HG02981 (cell line): ENCODE measurements at regions not wholly inside any gene's neighbourhood (a gene's known extent, or its start where the extent isn't known, plus 50 kb on each side); places are given as distances from the start of the nearest gene placed in this dataset.

Source experiments
- ATAC-seq: cut with Tn5 transposase; IDR thresholded peaks from one replicate; pipeline ENCODE4 v1.9.1; 2021; ENCODE audit warnings: mild to moderate bottlenecking, moderate library complexity; ENCODE audit not compliant: unreplicated experiment

DNA sequence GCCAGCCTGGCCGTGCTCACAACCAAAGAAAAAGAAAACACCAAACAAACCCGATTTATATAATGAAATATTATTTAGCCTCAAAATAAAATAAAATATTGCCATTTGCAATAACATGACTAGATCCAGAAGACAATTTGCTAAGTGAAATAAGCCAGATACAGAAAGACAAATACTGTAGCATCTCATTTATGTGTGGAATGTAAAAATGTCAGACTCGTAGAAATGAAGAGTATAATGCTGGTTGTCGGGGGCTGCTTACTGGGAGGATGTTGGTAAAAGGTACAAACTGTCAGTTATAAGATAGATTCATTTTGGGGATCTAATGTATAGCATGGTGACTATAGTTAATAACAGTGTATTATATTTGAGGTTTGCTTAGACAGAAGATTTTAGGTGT, 269.7 kb downstream of the THBS2 start:
- ATAC-seq, result no peak

GRCh38 chr6:168981187-168981586, 272.5 kb downstream of the THBS2 start:
- ATAC-seq, result no peak

GRCh38 chr6:168979254-168979653, 274.4 kb downstream of the THBS2 start:
- ATAC-seq, result no peak

DNA sequence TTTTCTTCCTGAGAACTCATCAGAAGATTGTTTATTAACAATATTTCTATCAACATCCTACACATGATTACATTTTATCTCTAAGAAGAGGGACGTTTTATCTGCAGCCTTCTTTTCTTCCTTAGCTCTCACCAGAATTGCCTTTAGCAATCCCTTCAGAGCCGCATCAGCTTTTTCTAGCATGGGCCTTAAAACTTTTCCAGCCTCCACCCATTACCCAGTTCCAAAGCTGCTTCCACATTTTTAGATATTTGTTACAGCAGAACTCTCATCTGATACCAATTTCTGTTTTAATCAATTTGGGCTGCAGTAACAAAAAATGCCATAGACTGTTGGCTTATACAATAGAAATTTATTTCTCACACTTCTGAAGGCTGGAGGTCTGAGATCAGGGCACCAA, 281.5 kb downstream of the THBS2 start:
- ATAC-seq, result no peak

DNA sequence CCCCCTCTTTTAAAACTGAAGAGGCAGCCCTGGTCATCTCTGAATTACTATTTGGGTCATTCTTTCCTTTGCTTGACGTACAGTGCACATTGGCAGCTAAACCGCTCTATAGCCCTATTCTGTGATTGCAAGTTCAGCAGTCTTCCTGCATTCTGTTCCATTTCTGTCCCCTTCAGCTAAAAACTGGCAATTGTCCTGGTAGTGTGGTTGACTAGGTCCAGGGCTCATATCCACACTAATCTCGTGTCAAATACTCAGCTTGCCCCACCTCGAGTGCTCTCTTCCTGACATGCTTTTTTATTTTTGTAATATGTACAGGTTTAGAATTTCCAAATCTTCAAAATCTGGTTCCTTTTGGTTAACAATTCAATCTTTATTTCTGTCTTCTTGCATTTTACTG, 282.1 kb downstream of the THBS2 start:
- ATAC-seq, result no peak

- no peak for ATAC-seq
These were observed 284.8 kb downstream of the THBS2 start for GRCh38 chr6:168968801-168969200.

- no peak for ATAC-seq
These were observed 285.4 kb downstream of the THBS2 start for GRCh38 chr6:168968228-168968627.

GRCh38 chr6:168967281-168967925, 286.2 kb downstream of the THBS2 start:
- no peak for ATAC-seq

- no peak for ATAC-seq
These were observed 289.4 kb downstream of the THBS2 start for GRCh38 chr6:168964138-168964835.

DNA sequence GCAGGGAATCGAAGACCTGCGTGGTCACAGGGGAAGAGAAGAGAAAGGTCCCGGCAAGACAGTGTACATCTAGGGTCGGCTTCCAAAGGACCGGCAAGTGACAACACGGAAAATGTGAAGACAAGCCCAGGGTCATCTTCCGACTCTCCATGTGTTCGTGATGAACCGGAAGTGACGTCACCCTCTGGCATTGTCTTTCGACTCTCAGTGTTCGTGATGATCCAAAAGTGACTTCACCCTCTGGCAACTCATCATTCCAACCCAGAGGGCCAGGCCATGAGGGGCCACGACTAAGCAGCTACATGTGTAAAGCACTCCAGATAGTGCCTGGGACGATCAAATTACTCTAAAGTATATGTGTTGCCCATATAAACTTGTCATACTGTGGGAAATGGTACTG, 290.8 kb downstream of the THBS2 start:
- ATAC-seq, result no peak

DNA sequence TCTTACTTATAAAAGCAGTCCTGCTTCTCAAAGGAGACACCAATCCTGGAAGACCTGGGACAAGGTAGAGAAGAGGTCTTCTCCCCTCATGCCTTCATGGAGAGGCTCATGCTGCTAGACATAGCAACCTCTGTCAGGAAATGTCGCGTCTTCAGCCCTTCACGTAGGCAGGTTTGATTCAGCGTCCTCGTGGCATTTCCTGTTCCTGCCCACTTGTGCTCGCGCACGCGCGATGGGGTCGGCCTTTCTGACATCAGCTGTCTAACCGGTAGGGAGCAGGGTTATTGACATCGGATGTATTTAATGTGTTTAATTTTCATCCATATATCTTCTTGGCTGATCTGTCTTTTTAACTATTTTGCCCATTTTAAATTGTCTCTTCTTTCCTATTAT, 292.4 kb downstream of the THBS2 start:
- no peak for ATAC-seq

DNA sequence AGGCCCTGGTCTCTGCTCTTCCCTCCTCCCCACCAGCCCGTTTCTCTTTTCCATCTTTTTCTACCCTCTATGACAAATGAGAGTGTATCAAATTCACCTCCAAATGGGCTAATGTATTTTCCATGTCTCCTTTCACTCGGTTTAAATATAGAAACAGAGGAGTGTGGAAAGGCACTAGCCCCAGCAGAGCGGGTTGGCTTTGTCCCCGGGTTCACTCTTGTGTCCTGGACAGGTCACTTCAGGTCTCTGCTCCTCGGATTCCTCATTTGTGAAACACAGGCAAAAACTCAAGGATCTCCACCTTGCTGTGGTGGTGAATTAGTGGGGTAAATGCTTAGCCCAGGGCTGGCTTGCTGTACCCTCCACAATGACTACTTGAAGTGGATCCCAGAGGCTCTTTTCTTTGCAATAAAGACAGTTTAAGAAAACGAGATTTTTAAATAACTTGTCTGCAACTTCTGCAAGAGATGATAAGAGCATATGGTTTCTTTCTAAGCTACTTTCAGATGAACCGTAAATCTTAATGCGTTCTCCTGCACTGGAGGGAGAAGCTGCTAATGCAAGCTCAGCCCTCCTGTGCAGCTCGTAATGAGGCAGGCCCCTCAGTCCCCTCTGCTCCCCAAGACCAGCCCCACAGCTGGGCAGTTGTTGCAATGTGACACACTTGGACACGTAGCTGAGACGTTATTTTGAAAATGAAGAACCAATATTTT, 292.9 kb downstream of the THBS2 start:
- no peak for ATAC-seq

- ATAC-seq, result no peak
These were observed 293.9 kb downstream of the THBS2 start for GRCh38 chr6:168959696-168960095.

- ATAC-seq, result peak; percentile 84
These were observed 296.5 kb downstream of the THBS2 start for GRCh38 chr6:168956884-168957730.

DNA sequence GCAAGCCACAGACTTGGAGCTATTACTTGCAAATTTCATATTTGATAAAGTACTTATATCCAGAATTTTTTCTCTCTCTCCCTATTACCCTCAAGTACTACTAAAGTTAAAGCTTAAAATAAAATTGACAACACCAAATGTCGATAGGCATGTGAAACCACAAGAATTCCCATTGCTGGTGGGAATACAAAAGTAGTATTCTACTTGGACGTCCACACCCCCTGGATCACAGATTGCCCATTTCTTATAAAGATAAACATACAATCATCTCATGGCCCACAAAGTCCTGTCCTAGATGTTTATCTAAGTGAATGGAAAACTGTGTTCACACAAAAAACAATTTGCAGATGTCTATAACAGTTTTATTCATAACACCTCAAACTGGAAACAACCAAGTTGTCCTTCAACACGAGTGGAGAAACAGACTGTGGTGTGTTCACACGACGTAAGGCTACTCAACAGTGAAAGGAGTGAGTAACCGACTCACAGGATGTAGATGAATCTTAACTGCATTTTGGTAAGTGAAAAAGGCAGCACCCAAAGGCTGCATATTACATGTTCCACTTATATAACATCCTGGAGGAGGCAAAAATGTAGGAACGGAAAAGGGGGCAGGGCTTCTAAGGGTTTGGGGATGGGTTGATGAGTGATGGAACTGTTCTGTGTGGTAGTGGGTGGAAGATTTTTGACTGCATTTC, 297.4 kb downstream of the THBS2 start:
- ATAC-seq, result peak; percentile 9

GRCh38 chr6:168953461-168953860, 300.2 kb downstream of the THBS2 start:
- ATAC-seq, result no peak

- ATAC-seq, result no peak
These were observed 302.4 kb downstream of the THBS2 start for GRCh38 chr6:168951217-168951616.

DNA sequence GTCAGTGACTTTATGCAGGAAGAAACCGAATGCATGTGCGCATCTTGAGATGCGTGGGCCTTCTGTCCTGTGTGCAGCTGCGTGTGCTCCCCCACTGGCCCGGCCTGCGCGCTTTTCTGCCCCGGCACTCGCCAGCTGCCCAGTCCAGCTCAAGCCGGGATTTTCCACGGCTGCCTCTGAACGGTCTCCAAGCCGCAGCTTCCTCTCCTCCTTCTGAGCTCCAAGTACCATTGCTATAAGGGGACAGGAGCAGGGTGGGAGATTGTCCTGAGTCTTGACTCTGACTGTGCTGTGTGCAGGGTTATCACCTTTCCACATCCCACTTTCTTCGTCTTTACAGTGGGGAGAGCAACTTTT, 302.8 kb downstream of the THBS2 start:
- ATAC-seq, result no peak

- ATAC-seq, result no peak
These were observed 303.4 kb downstream of the THBS2 start for GRCh38 chr6:168949981-168950857.
